NCI-H2227 treated with DMSO at 0.1 percent for 48 hours (cell line): ENCODE measurements at regions not wholly inside any gene's neighbourhood (a gene's known extent, or its start where the extent isn't known, plus 50 kb on each side); places are given as distances from the start of the nearest gene placed in this dataset.
"Not testable (repeated sequence)": the region's sequence is repeated elsewhere in the genome, so short reads cannot be mapped to it uniquely, and the experiment has no call there.

Source experiments
- DNase-seq: peaks from one replicate; lab custom pipeline; 2025; lab: John Stamatoyannopoulos, UW

DNA sequence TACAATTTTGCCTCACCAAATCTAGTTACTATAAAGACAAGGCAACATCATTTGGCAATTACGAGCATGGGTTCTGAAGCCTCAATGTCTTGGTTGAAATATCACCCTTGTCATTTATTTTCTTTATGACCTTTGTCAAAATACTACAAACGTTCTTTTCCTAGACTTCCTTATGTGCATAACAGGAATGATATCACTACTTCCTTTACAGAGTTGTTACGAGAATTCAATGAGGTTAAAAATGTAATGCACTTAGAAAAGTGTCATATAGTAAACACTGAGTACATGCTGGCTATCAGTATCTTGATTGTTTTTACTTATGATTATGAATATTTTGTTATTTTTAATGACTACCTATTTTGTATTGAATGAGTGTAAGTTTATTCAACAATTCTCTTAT is 640.9 kb upstream of the CCNG1 start:
- no peak for DNase-seq

DNA sequence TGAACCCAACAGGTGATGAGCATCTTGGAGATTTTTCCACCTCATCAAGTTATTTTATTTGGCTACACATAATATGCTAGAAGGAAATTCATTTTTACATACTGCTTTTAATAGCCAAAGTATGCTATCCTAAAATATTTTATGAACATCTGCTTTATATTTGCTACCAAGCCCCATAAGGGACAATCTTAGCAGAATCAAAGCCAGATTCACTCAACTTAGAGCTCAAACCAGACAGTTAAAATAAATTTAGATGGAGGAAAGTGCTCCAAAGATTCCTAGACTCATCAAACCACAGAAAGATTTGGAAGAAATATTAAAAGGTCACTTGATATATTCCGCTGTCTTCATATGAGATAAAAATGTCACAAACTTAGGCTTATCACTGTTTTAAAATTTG is 637.1 kb upstream of the CCNG1 start:
- DNase-seq = no peak

DNA sequence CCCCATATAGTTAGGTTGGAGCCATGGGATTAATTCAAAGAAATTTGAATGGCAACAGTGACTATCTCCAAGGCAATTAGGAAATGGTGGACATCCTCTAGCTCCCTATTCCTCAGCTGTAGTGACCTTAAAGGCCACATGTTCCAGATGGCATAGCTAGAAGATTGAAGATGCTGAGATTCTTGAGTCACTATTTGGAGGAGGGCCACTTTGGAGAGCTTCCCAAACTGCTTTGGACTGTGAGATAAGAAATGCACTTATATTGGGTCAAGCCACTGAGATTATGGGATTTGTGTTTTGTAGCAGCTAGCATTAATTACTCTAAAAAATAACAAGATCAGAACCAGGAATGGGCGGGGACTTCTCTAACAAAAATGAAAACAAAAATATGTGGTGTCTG is 636.2 kb upstream of the CCNG1 start:
- no peak for DNase-seq

DNA sequence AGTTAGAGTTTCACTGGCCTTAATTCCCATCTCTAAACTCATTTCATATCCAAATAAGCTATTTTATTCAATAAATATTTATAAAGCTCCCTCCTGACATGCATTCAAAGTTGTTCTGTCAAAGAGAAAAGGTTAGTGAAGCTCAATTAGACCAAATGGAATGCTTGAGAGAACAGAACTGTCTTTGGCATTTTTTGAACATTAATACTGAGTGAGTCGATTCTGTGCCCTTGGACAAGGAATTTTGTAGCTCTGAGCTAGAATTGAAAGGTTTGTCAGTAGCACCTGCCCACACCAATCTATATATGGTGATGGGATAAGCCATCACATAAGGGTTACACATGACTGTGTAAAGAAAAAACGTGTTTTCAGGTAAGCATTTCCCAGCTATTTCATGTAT is 631.2 kb upstream of the CCNG1 start:
- no peak for DNase-seq

DNA sequence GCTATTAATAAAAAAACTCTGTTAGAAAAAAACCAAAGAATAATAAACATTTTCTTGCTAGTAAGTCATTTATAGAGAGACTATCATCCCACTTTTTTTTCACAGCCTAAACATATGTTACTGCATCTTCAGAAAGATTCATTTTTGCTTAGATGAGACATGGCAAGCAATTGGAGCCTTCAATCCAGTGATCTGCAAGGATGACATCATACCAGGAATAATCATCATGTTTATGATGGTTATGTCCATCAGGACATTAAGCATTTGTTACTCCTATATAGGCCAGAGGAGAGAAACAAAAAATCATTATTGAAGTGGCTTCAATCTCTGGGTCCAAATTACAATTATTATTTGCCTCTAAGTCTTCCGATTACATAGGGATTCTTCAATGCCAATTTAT is 626.3 kb upstream of the CCNG1 start:
- DNase-seq = no peak

DNA sequence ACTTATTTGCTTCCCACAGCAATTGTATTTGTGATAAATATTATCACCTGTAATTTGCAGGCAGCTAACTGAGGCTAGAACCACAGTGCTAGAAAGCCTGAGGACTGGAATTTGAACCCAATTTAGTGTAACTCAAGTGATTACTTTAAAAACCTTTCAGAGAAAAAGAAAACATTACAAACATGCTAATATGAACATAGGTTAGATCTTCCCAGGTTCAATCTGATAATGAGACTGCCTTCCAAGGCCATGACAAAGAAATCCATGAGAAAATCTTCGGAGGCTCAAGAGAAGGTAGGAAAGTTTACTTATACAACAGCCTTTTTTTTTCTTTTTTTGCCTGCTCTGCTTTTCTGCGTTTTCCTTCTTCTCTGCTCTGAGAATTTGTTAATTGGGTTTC is 620.6 kb upstream of the CCNG1 start:
- no peak for DNase-seq

DNA sequence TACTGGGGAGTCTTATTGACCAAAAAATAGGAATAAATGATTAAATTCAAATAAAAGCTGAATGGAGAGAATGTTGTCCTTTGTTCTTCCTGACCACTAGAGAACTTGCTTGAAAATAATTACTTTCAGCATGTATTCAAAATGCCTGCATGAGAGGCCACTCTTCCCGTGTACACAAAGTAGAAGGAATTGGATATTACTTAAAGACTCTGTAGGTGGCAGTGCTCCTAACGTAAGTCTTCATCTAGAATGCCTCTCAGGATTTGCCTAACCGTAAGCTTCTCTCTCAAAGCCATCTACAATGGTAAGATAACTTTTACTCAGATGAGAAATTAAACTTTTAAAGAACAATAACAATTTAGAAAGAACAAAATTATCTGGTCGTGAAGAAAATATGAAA is 620.0 kb upstream of the CCNG1 start:
- DNase-seq = no peak

DNA sequence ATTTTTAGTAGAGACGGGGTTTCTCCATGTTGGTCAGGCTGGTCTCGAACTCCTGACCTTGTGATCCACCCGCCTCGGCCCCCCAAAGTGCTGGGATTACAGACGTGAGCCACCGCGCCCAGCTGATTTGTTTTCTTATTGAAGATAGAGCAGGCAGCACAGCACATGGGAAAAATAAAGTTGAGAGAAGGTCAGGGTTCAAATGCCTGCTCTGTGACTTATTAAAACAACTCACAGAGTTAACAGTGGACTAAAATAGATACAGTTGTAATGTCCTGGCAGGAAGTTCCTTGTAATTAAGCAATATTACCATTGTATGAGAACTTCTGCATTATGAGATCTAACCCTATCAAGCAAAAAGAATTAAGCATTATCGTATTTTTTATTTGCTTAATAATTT is 615.7 kb upstream of the CCNG1 start:
- DNase-seq = not testable (repeated sequence)

DNA sequence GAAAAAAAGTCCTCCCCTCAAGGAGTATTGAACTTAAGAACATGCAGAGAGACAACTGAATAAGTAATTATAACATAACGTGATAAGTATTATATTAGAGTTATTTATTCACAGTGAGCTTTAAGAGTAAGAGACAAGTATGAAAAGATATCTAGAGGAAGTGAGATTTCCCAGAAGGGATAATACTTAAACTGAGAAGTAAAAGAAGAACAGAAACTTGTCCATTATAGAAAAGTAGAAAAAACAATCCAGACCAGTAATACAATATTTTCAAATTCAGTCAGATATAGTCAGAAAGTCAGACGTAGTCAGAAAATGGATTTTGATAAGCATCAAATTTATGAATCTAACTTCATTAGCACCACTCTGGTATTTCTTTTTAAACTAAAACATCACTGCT is 613.0 kb upstream of the CCNG1 start:
- DNase-seq = no peak

DNA sequence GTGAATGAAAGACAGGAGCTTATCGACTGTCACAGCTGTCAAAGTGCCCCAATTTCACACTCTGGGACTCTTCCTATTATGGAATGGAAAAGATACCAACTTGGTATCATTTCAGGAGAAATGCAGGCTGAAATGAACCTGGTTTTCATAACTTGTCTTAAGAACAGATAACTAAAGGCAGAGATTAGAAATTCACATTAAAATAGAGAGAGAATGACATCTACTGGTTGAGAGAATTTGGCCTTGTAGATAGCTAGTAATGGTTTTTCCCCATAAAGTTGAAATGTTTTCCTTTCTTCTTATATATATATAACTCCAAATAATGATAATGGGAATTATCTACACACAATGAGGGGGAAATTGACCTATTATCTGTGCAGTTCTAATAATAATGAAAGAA is 600.2 kb upstream of the CCNG1 start:
- no peak for DNase-seq

DNA sequence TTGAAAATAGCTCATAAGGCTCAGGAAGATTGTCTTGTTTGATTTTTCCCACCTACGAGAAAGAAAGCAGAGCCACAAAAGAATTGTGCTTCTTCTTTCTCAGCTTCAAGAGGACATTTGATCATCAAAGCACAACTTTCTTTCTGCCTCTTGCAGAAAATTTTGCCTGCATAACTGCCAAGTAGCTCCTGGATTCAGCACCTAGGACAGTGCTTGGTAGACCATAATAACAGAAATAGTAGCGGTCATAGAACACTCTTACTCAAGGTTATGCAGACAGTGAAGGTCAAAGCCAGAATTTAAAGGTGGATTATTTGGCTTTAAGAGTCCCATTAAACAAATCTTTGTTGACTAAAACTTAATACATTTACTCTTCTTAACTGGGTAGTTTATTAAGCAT is 594.7 kb upstream of the CCNG1 start:
- DNase-seq = no peak

DNA sequence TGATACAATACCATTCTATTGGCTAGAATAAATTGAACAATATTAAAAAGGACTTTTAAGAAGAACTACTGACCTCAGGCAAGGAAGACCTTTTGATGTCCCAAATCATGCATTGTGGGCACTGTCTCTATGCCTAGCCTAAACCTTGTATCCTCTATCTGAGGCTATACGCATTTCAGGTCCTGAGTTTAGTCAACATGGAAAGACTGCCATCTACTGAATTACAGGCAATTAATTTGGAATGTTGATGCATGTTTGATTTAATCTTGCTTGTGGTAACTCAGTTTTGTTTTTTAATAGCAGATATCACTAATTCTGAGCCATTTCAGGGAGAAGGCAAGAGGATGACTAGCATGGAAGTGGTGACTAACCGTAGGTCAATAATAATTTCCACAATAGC is 585.3 kb upstream of the CCNG1 start:
- DNase-seq = no peak

DNA sequence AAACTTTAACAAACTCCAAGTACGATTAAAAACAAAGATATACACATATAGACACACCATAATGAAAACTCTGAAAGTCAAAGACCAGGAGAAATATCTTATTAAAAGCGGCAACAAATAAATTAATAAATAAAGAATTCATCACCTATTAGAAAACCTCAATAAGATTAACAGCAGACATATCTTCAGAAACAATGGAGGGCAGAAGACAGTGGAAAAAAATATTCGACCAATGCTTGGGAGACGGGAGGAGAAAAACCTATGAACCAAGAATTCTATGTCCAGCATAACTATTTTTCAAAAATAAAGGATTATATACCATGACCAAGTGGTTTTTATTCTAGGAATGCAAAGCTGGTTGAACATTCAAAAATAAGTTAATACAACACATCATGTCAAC is 578.6 kb upstream of the CCNG1 start:
- no peak for DNase-seq

DNA sequence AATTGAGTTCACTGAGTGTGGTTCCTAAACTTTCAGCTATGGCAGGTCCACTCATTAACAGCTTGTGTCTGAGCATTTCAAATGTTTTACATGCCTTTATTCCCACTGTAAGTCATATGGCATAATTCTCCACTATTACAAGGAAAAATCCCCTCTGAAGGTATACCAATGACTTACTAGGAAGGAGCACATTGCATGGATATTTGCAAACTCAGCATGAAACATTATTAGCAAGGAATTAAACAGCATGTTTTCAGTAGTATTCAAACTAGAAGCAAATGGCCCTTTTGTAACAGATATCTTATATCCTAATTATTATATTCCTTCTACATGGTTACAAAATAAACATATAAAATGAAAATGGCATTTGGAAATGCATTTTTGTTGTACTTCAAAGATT is 566.4 kb upstream of the CCNG1 start:
- DNase-seq = no peak

DNA sequence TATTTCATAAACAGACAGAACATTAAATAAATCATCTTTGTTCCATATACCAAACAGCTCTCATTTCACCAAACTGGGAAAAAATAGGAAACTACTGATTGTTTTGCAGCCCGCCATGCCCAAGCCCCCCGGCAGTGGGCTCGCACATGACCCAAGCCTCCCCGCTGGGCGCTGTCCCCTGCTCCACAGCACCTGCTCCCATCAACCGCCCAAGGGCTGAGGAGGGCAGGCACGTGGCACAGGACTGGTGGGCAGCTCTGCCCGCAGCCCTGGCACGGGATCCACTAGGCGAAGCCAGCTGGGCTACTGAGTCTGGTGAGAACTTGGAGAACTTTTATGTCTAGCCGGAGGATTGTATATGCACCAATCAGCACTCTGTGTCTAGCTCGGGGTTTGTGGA is 554.8 kb upstream of the CCNG1 start:
- no peak for DNase-seq

DNA sequence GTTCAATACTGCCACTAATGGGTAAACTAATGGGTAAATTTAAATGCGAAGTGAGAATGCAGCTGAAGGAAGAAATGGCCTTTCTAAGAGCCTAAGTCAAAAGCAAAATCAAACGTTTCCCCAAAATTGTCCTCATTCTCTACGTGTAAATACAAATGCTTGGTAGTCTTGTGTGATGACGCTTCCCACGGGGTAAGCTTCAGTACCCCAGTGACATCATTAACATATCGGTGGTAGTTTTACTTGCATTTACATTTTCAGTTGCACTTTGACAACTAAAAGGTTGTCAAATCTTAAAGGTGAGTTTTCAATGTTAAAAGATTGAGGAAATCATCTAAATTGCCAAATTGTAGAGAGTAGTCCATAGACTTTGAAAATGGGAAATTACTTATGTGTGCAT is 550.7 kb upstream of the CCNG1 start:
- DNase-seq = no peak

DNA sequence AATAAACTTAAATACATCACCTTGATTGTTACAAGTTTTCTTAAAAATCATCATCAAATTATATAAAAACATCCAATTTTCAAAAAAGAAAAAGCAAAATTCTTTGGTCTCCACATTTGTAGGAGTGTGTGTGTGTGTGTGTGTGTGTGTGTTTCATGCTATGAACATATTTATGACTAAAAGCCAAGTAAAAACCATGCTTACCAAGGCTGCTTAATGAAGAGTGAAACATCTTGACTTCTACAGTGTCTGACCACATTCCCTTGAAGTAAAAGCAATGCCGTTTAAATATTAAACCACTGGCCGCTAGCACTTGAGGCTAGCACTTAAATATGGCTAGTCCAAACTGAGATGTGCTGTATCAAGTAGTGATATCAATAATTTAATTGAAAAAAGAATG is 549.1 kb upstream of the CCNG1 start:
- DNase-seq = no peak

DNA sequence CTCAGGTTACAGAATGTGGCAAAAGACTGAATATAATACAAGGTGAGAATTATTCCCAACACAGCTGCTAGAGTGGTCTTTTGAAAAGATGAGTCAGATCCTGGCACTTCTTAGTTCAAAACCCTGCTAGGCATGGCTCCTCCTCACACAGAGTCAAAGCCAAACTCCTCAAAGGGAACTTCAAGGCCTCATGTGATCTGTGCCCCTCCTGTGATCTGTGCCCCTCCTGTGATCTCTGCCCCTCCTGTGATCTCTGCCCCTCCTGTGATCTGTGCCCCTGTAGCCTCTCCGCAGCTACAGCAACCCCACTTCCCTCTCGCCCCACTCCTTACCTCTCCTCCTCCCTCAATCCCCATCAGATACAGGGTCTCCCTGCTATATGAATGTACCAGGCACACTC is 525.5 kb upstream of the CCNG1 start:
- DNase-seq = no peak

DNA sequence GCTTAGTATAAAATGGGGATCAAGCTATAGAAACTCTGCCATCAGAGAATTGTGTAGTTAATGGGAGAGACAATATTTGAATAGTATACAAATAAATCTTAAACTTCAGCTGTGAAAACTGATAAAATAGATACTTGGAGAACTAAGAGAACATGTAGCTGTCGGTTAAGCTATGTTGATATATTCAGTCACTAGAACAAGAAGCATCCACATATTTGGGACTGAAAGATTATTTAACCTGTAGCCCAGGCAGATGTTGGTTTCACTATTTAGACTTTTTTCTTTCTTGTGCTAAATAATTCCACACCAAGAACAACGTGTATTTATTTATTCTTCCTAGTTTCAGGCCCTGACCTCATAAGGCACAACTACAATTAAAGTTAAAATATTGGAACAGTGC is 521.0 kb upstream of the CCNG1 start:
- DNase-seq = no peak

DNA sequence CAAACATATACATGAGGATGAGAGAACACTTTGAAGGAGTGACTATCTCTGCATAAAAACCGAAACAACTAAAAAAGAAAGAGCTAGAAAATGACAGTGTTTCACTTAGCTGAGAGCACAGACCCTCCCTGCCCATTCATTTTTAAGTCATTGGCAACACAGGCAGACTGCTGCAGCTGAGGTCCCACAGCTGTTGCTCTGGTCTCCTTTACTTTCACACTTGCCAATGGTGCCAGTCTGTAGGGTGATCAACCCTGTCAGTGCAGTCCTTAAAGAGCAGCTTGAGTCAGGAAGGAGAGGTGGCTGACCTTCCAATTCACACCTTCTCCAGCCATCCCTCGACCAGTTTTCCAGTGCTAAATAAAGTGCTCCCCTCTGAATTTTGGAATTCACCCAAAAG is 508.3 kb upstream of the CCNG1 start:
- DNase-seq = no peak

DNA sequence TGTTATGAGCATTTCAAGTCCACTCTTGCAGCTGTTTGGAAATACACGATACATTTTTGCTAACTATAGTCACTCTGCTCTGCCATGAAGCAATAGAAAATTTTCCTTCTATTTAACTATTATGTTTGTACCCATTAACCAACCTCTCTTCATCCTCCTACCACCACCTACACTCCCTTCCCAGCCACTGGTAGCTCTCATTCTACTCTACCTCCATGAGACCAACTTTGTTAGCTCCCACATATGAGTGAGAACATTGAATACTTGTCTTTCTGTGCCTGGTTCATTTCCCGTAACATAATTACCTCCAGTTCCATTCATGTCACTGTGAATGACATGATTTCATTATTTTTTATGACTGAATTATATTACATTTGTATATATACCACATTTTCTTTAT is 505.9 kb upstream of the CCNG1 start:
- DNase-seq = no peak

DNA sequence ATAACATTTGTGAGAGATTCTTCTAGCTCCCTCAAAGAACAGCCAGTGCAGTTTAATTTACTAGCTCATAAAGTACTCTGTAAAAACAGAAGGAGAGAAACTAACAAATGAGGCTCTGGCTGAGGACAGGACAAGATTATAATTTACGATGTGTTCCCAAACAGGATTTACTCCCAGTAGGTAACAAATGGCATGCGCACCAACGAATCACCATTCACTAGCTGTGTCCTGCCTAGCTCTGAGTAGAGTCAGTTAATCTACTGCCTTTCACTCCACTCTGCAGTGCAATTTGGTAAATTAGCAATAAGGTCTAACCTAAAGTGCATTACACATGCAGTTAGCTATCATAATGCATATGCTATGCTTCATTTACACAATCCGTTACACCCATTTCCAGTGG is 497.4 kb upstream of the CCNG1 start:
- no peak for DNase-seq

DNA sequence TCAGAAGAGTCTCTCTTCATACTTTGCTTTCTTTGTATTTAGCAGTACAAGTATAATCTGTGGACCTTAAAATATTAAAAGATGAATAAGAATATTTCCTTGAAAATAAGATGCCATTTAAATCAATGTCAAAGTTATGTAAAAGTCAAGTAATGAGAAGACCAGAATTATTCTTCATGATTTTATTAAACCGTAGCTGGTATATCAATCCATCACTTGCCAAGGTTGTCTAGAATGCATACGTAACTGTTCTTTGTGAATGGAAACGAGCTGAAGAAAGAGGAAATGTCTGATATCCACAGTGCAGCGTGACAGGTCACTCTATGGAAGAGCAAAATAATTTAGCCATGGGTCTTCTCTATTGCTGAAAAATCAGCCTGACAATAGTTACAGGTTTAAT is 488.7 kb upstream of the CCNG1 start:
- no peak for DNase-seq

DNA sequence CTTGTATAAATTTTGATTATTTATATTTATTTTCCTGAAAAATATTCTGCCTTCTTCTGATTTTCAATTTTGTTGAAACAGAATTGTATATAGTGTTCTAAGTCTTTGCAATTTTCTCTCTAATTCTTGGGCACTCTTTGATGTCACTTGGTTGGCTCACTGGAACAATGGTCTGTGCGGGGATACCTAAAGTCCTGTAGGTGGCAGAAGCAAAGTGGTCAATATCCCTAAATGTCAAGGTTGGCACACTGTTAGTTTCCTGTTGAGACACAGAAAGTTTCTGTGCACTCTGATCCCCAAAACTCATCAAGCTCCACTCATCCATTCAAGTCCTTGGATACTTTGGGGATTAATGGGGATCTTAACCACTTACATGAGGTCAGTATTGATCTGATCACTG is 480.8 kb upstream of the CCNG1 start:
- no peak for DNase-seq

DNA sequence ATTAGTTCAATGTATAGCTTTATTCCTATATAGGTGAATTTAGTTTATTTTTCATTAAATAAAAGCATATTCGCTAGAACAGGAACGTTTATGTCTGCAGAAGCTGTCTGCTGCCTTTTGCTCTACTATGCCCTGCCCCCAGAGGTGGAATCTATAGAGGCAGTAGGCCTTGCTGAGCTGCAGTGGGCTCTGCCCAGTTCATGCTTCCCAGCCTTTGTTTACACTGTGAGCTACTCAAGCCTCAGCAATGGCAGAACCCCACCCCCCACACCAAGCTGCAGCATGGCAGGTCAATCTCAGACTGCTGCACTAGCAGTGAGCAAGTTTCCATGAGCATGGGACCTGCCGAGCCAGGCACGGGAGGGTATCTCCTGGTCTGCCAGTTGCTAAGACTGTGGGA is 473.3 kb upstream of the CCNG1 start:
- not testable (repeated sequence) for DNase-seq

DNA sequence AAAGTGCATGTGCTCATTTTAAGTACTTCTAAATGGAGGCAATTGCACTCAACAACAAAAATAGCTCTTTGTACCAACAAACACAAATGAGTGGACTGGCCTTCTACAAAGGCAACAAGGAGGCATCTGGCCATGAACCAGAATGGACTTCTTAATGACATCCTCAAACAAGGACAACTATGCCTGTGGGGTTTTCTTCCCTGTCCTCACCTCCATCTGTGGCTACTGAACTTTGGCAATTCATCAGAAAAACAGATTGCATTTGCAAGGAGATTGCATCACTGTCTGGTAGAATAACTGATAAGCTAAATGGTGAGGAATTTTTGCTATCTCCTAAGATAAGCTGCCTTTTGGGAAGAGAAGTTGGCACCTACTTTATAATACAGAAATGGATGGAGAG is 447.3 kb upstream of the CCNG1 start:
- no peak for DNase-seq
